Astrocyte (in vitro differentiated cells and primary cell): ENCODE measurements at regions not wholly inside any gene's neighbourhood (a gene's known extent, or its start where the extent isn't known, plus 50 kb on each side); places are given as distances from the start of the nearest gene placed in this dataset.

ENCODE experiments used
- DNase-seq: peaks from one replicate; pipeline ENCODE4 v3.0.0-alpha.2; 2010; ENCODE audit warnings: low read depth
- FAIRE-seq: peaks from 2 replicates; lab custom pipeline; 2011; peaks lifted over from hg19 to GRCh38; lab: Jason Lieb, UNC
- H2AFZ ChIP-seq: 2 replicates; pipeline ENCODE4 v1.6.0; 2012; ENCODE audit warnings: low read depth, low read length, inconsistent platforms
- H3K27ac ChIP-seq: 2 replicates; pipeline ENCODE4 v1.5.1; 2011; ENCODE audit warnings: low read depth, low read length, inconsistent platforms
- H3K27me3 ChIP-seq: 2 replicates; pipeline ENCODE4 v1.6.0; 2011; ENCODE audit warnings: low read length, inconsistent platforms; ENCODE audit not compliant: insufficient read depth
- H3K36me3 ChIP-seq: 2 replicates; pipeline ENCODE4 v1.5.1; 2011; ENCODE audit warnings: low read length, inconsistent platforms; ENCODE audit not compliant: insufficient read depth
- H3K4me1 ChIP-seq: 2 replicates; pipeline ENCODE4 v1.5.1; 2011; ENCODE audit warnings: low read length, inconsistent platforms; ENCODE audit not compliant: insufficient read depth
- H3K4me2 ChIP-seq: 2 replicates; pipeline ENCODE4 v1.6.0; 2012; ENCODE audit warnings: low read length, inconsistent platforms
- H3K4me3 ChIP-seq: 2 replicates; pipeline ENCODE4 v1.5.1; 2011; ENCODE audit warnings: low read depth, mild to moderate bottlenecking, low read length, inconsistent platforms; ENCODE audit not compliant: insufficient read depth
- H3K79me2 ChIP-seq: 2 replicates; pipeline ENCODE4 v1.6.0; 2012; ENCODE audit warnings: mild to moderate bottlenecking, low read length, inconsistent platforms; ENCODE audit not compliant: insufficient read depth
- H3K9ac ChIP-seq: 2 replicates; pipeline ENCODE4 v1.6.0; 2012; ENCODE audit warnings: mild to moderate bottlenecking, low read length, inconsistent platforms
- H3K9me3 ChIP-seq: 2 replicates; pipeline ENCODE4 v1.5.1; 2012; ENCODE audit warnings: low read depth, mild to moderate bottlenecking, low read length, inconsistent platforms; ENCODE audit not compliant: insufficient read depth
- H4K20me1 ChIP-seq: 2 replicates; pipeline ENCODE4 v1.6.0; 2012; ENCODE audit warnings: low read length, inconsistent platforms; ENCODE audit not compliant: insufficient read depth
- H3K27ac Mint-ChIP-seq: one replicate; pipeline ENCODE4 v1.8.0; 2021; ENCODE audit warnings: mild to moderate bottlenecking, mixed read lengths; ENCODE audit not compliant: unreplicated experiment
- H3K27me3 Mint-ChIP-seq: one replicate; pipeline ENCODE4 v1.8.0; 2021; ENCODE audit warnings: low read depth, mixed read lengths; ENCODE audit not compliant: unreplicated experiment
- H3K36me3 Mint-ChIP-seq: one replicate; pipeline ENCODE4 v1.8.0; 2021; ENCODE audit warnings: low read depth, mixed read lengths; ENCODE audit not compliant: unreplicated experiment
- H3K4me1 Mint-ChIP-seq: one replicate; pipeline ENCODE4 v1.8.0; 2021; ENCODE audit warnings: low read depth, mixed read lengths; ENCODE audit not compliant: unreplicated experiment
- H3K4me3 Mint-ChIP-seq: one replicate; pipeline ENCODE4 v1.8.0; 2021; ENCODE audit warnings: mild to moderate bottlenecking, moderate library complexity, mixed read lengths; ENCODE audit not compliant: unreplicated experiment
- H3K9me3 Mint-ChIP-seq: one replicate; pipeline ENCODE4 v1.8.0; 2021; ENCODE audit warnings: mild to moderate bottlenecking, mixed read lengths; ENCODE audit not compliant: unreplicated experiment
- CTCF ChIP-seq: IDR thresholded peaks from 2 replicates; pipeline ENCODE4 v1.5.1; 2011; ENCODE audit warnings: low read depth, mild to moderate bottlenecking, inconsistent platforms, low read length, moderate library complexity; ENCODE audit not compliant: insufficient read depth
- EZH2 ChIP-seq: IDR thresholded peaks from 2 replicates; pipeline ENCODE4 v1.6.1; 2012; ENCODE audit warnings: mild to moderate bottlenecking, low read length, inconsistent platforms; ENCODE audit not compliant: insufficient read depth

GRCh38 chr16:6309271-6309670 lies 1023.4 kb upstream of the RBFOX1 start:
- Histone ChIP-seq H3K9ac (no peak overlapping the region), H3K9me3 (no peaks in the 10 kb centered on the region), H3K4me3 (no peak overlapping the region), H3K27ac (no peak overlapping the region), H3K27me3 (no peaks in the 10 kb centered on the region), H4K20me1 (no peaks in the 10 kb centered on the region), H3K4me2 (no peak overlapping the region), H3K4me1 (no peaks in the 10 kb centered on the region), H3K79me2 (no peaks in the 10 kb centered on the region), H3K36me3 (no peaks in the 10 kb centered on the region), H2AFZ (no peak overlapping the region)
- FAIRE-seq, result no peak
- H3K27ac Mint-ChIP-seq, result no peak overlapping the region
- TF ChIP-seq CTCF (no peak), EZH2 (no peak)
- H3K9me3 Mint-ChIP-seq, result peaks cover 3% of the 10 kb centered on the region
- H3K27me3 Mint-ChIP-seq, result peaks cover 2% of the 10 kb centered on the region
- no peak for DNase-seq
- H3K36me3 Mint-ChIP-seq, result no peaks in the 10 kb centered on the region
- H3K4me1 Mint-ChIP-seq, result no peaks in the 10 kb centered on the region
- H3K4me3 Mint-ChIP-seq, result no peak overlapping the region

- Histone ChIP-seq H4K20me1 (no peaks in the 10 kb centered on the region), H3K4me3 (no peak overlapping the region), H2AFZ (no peak overlapping the region), H3K36me3 (no peaks in the 10 kb centered on the region), H3K79me2 (no peaks in the 10 kb centered on the region), H3K9me3 (no peaks in the 10 kb centered on the region), H3K9ac (no peak overlapping the region), H3K4me2 (no peak overlapping the region), H3K27me3 (no peaks in the 10 kb centered on the region), H3K4me1 (no peaks in the 10 kb centered on the region), H3K27ac (no peak overlapping the region)
- Mint-ChIP-seq H3K4me3 (no peak overlapping the region), H3K27me3 (peaks cover 2% of the 10 kb centered on the region), H3K9me3 (peaks cover 3% of the 10 kb centered on the region), H3K36me3 (no peaks in the 10 kb centered on the region), H3K27ac (no peak overlapping the region), H3K4me1 (no peaks in the 10 kb centered on the region)
- no peak for TF ChIP-seq CTCF
- no peak for FAIRE-seq
- no peak for DNase-seq
Observed at GRCh38 chr16:6308176-6308575, 1024.5 kb upstream of the RBFOX1 start.

- no peaks in the 10 kb centered on the region for H3K79me2 ChIP-seq
- H3K36me3 ChIP-seq, result no peaks in the 10 kb centered on the region
- Mint-ChIP-seq H3K9me3 (peaks cover 4% of the 10 kb centered on the region), H3K4me1 (no peaks in the 10 kb centered on the region), H3K27me3 (no peaks in the 10 kb centered on the region), H3K36me3 (no peaks in the 10 kb centered on the region), H3K4me3 (no peak overlapping the region), H3K27ac (no peak overlapping the region)
- DNase-seq (no peak), FAIRE-seq (no peak)
- H3K27ac ChIP-seq, result no peak overlapping the region
- H4K20me1 ChIP-seq, result no peaks in the 10 kb centered on the region
- no peaks in the 10 kb centered on the region for H3K9me3 ChIP-seq
- H3K9ac ChIP-seq, result no peak overlapping the region
- H3K4me2 ChIP-seq, result no peak overlapping the region
- H3K4me3 ChIP-seq, result no peak overlapping the region
- TF ChIP-seq CTCF (no peak), EZH2 (no peak)
- H2AFZ ChIP-seq, result no peak overlapping the region
- H3K27me3 ChIP-seq, result no peaks in the 10 kb centered on the region
- no peaks in the 10 kb centered on the region for H3K4me1 ChIP-seq
Observed at GRCh38 chr16:6300523-6300922, 1032.1 kb upstream of the RBFOX1 start.
